ENCODE measurements at regions not wholly inside any gene's neighbourhood (a gene's known extent, or its start where the extent isn't known, plus 50 kb on each side); places are given as distances from the start of the nearest gene placed in this dataset.

- no peaks in the 10 kb centered on the region for H3K9me3 ChIP-seq
- DNase-seq (ENCODE audit: low spot score), result no peak
- no peak overlapping the region for H3K27ac ChIP-seq
- no peaks in the 10 kb centered on the region for H3K36me3 ChIP-seq
- no peak for ATAC-seq (ENCODE audit: insufficient number of reproducible peaks, low FRiP score, low read depth)
- no peak overlapping the region for H3K4me3 ChIP-seq
- no peak for TF ChIP-seq CTCF (IDR thresholded peaks at IDR 0.05)
- H3K27me3 ChIP-seq (replicated peaks; ENCODE audit: insufficient read depth), result no peaks in the 10 kb centered on the region
- H3K4me1 ChIP-seq (ENCODE audit: control insufficient read depth in 1 of 2, low read depth in 2 of 2), result no peaks in the 10 kb centered on the region
These were observed 268.9 kb upstream of the HS3ST5 start for GRCh38 chr6:114611696-114612095.

GRCh38 chr6:114608091-114608490 lies 265.3 kb upstream of the HS3ST5 start:
- no peak for TF ChIP-seq CTCF (IDR thresholded peaks at IDR 0.05)
- no peaks in the 10 kb centered on the region for H3K4me1 ChIP-seq (ENCODE audit: control insufficient read depth in 1 of 2, low read depth in 2 of 2)
- H3K4me3 ChIP-seq, result no peak overlapping the region
- no peak overlapping the region for H3K27ac ChIP-seq
- H3K36me3 ChIP-seq, result no peaks in the 10 kb centered on the region
- no peaks in the 10 kb centered on the region for H3K27me3 ChIP-seq (replicated peaks; ENCODE audit: insufficient read depth)
- H3K9me3 ChIP-seq, result no peaks in the 10 kb centered on the region
- ATAC-seq (ENCODE audit: insufficient number of reproducible peaks, low FRiP score, low read depth), result no peak
- no peak for DNase-seq (ENCODE audit: low spot score)

GRCh38 chr6:114605656-114606055 lies 262.8 kb upstream of the HS3ST5 start:
- H3K27me3 ChIP-seq (replicated peaks; ENCODE audit: insufficient read depth), result no peaks in the 10 kb centered on the region
- no peak overlapping the region for H3K27ac ChIP-seq
- no peak for TF ChIP-seq CTCF (IDR thresholded peaks at IDR 0.05)
- no peak for ATAC-seq (ENCODE audit: insufficient number of reproducible peaks, low FRiP score, low read depth)
- H3K9me3 ChIP-seq, result no peaks in the 10 kb centered on the region
- no peak for DNase-seq (ENCODE audit: low spot score)
- no peak overlapping the region for H3K4me3 ChIP-seq
- no peaks in the 10 kb centered on the region for H3K4me1 ChIP-seq (ENCODE audit: control insufficient read depth in 1 of 2, low read depth in 2 of 2)
- H3K36me3 ChIP-seq, result no peaks in the 10 kb centered on the region

GRCh38 chr6:114600381-114600780 lies 257.6 kb upstream of the HS3ST5 start:
- no peaks in the 10 kb centered on the region for H3K27me3 ChIP-seq (replicated peaks; ENCODE audit: insufficient read depth)
- no peak overlapping the region for H3K27ac ChIP-seq
- no peaks in the 10 kb centered on the region for H3K9me3 ChIP-seq
- no peak for DNase-seq (ENCODE audit: low spot score)
- H3K4me3 ChIP-seq, result no peak overlapping the region
- no peak for TF ChIP-seq CTCF (IDR thresholded peaks at IDR 0.05)
- no peaks in the 10 kb centered on the region for H3K36me3 ChIP-seq
- ATAC-seq (ENCODE audit: insufficient number of reproducible peaks, low FRiP score, low read depth), result no peak
- H3K4me1 ChIP-seq (ENCODE audit: control insufficient read depth in 1 of 2, low read depth in 2 of 2), result no peaks in the 10 kb centered on the region

- Histone ChIP-seq H3K4me3 (no peak overlapping the region), H3K27ac (no peak overlapping the region), H3K27me3 (replicated peaks; ENCODE audit: insufficient read depth) (no peaks in the 10 kb centered on the region), H3K9me3 (no peaks in the 10 kb centered on the region), H3K36me3 (no peaks in the 10 kb centered on the region), H3K4me1 (ENCODE audit: control insufficient read depth in 1 of 2, low read depth in 2 of 2) (no peaks in the 10 kb centered on the region)
- DNase-seq (ENCODE audit: low spot score) (no peak), ATAC-seq (ENCODE audit: insufficient number of reproducible peaks, low FRiP score, low read depth) (no peak)
- TF ChIP-seq CTCF (IDR thresholded peaks at IDR 0.05), result no peak
These were observed 252.8 kb upstream of the HS3ST5 start for GRCh38 chr6:114595591-114595990.

Measured in thoracic aorta (tissue), 2 donors.